ENCODE measurements at regions not wholly inside any gene's neighbourhood (a gene's known extent, or its start where the extent isn't known, plus 50 kb on each side); places are given as distances from the start of the nearest gene placed in this dataset.

- Histone ChIP-seq H2BK5ac (ENCODE audit: insufficient read length, low read length) (no peak overlapping the region), H3K56ac (ENCODE audit: insufficient read length, low read depth, low read length) (no peak overlapping the region), H3K23me2 (ENCODE audit: insufficient read length, low read depth, low read length, poor library complexity, severe bottlenecking) (peaks cover 2% of the 10 kb centered on the region), H4K5ac (ENCODE audit: insufficient read length, low read depth, low read length) (no peak overlapping the region), H3K27me3 (ENCODE audit: insufficient read depth, low read length) (no peaks in the 10 kb centered on the region), H3K23ac (ENCODE audit: insufficient read length, low read depth, low read length) (no peak overlapping the region), H2AK5ac (ENCODE audit: insufficient read length, low read length) (no peak overlapping the region), H2BK120ac (ENCODE audit: low read depth, low read length, poor library complexity, severe bottlenecking) (no peak overlapping the region), H2BK12ac (ENCODE audit: insufficient read length, low read depth, low read length) (no peak overlapping the region), H4K20me1 (ENCODE audit: control insufficient read depth, insufficient read depth, insufficient read length) (peaks cover 2% of the 10 kb centered on the region), H2BK20ac (ENCODE audit: low read depth, low read length, poor library complexity, severe bottlenecking) (no peak overlapping the region), H2BK15ac (ENCODE audit: low read depth, low read length) (no peak overlapping the region), H2AFZ (ENCODE audit: low read length) (no peak overlapping the region), H3K9me3 (ENCODE audit: control insufficient read depth, low read depth, low read length) (no peaks in the 10 kb centered on the region), H3K4me2 (ENCODE audit: insufficient read depth, insufficient read length, low read length) (no peak overlapping the region), H3T11ph (ENCODE audit: low read length) (no peak overlapping the region), H3K27ac (ENCODE audit: insufficient read length, low read depth, low read length) (no peak overlapping the region), H3K18ac (ENCODE audit: insufficient read length, low read depth, low read length) (no peak overlapping the region), H3K9ac (ENCODE audit: extremely low read depth, insufficient read length, low read length) (no peak overlapping the region), H3K79me2 (ENCODE audit: insufficient read depth, low read length) (no peaks in the 10 kb centered on the region), H3K4ac (ENCODE audit: low read depth, low read length) (no peak overlapping the region), H4K91ac (ENCODE audit: insufficient read length, low read depth, low read length) (no peak overlapping the region), H3K4me1 (ENCODE audit: insufficient read depth, low read length) (no peaks in the 10 kb centered on the region; the same call in 1 of the 2 replicates), H3K14ac (ENCODE audit: insufficient read depth, low read length) (no peak overlapping the region), H4K8ac (replicated peaks; ENCODE audit: insufficient read length, low read depth, low read length) (no peak overlapping the region), H3K79me1 (ENCODE audit: insufficient read depth, low read depth, low read length, poor library complexity, severe bottlenecking) (no peaks in the 10 kb centered on the region)
- H3K9me3 Mint-ChIP-seq, result no peaks in the 10 kb centered on the region
- DNase-seq, result no peak
- peaks cover 5% of the 10 kb centered on the region for H3K27me3 Mint-ChIP-seq (ENCODE audit: low read depth)
- H3K27ac Mint-ChIP-seq, result peak overlapping the region in 1 of 3 experiments; percentile 5; a peak in 1 of 7 replicates
- no peaks in the 10 kb centered on the region for H3K36me3 Mint-ChIP-seq (ENCODE audit: insufficient read depth in 1 of 3, low read depth in 3 of 3)
- TF ChIP-seq, protein P1, sequence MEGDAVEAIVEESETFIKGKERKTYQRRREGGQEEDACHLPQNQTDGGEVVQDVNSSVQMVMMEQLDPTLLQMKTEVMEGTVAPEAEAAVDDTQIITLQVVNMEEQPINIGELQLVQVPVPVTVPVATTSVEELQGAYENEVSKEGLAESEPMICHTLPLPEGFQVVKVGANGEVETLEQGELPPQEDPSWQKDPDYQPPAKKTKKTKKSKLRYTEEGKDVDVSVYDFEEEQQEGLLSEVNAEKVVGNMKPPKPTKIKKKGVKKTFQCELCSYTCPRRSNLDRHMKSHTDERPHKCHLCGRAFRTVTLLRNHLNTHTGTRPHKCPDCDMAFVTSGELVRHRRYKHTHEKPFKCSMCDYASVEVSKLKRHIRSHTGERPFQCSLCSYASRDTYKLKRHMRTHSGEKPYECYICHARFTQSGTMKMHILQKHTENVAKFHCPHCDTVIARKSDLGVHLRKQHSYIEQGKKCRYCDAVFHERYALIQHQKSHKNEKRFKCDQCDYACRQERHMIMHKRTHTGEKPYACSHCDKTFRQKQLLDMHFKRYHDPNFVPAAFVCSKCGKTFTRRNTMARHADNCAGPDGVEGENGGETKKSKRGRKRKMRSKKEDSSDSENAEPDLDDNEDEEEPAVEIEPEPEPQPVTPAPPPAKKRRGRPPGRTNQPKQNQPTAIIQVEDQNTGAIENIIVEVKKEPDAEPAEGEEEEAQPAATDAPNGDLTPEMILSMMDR (conservative IDR thresholded peaks at IDR 0.05), result no peak
- H3K4me3 Mint-ChIP-seq, result no peak overlapping the region
- no CpG with 5 or more reads among the region's 8 CpGs for WGBS (ENCODE audit: extremely low coverage, insufficient read length, low lambda C conversion rate)
- H3K4me1 Mint-ChIP-seq, result peaks cover 15 to 24% of the 10 kb centered on the region in 2 experiments
These were observed 124.7 kb upstream of the GSE1 start for GRCh38 chr16:85488414-85488813.

All from H9 (cell line).